ENCODE measurements at regions not wholly inside any gene's neighbourhood (a gene's known extent, or its start where the extent isn't known, plus 50 kb on each side); places are given as distances from the start of the nearest gene placed in this dataset.
A peak's percentile ranks its signal among the peaks of the same experiment; 100 is the strongest.

DNA sequence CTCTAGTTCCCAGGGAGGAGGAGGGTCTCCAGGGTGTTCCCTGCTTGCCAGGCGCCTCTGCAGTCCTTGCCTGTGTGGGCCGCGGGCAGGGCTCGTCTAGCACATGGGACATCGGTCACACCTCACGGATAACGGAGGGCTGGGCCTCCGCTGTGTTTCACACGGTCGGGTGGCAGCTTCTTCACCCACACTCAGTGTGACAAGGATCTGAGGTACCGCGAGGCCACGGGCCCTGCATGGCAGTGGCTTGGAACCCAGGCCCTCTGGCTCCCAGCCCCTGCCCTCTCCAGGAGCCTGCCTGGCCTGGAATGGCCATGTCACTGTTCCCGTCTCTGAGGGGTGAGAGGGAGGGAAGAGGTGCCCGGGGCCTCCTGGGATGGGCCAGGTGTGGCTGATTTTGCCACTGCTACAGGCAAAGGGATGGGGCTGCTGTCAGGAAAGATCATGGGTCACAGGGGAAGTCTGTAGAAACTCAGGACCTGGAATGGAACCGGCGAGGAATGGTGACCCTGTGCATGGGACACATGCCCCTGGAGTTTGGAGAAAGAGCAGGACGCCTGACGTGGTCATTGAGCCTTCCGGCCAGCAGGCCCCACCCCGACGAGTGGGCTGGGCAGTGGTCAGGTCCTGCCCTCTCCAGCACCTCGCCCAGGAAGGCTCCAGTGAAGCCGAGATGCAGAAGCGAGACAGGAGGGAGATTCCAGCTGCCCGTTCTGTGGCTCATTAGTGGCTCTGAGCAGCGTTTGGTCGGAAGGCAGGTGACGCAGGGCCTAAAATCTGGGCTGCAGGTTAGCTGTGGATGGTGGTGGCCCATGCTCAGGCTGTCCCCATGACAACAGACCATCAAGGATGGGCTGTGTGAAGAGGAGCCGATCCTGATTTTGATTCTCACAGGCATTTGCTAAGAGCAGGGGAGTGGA is 76.5 kb upstream of the GSE1 start (continued):
- TF ChIP-seq, protein P1, sequence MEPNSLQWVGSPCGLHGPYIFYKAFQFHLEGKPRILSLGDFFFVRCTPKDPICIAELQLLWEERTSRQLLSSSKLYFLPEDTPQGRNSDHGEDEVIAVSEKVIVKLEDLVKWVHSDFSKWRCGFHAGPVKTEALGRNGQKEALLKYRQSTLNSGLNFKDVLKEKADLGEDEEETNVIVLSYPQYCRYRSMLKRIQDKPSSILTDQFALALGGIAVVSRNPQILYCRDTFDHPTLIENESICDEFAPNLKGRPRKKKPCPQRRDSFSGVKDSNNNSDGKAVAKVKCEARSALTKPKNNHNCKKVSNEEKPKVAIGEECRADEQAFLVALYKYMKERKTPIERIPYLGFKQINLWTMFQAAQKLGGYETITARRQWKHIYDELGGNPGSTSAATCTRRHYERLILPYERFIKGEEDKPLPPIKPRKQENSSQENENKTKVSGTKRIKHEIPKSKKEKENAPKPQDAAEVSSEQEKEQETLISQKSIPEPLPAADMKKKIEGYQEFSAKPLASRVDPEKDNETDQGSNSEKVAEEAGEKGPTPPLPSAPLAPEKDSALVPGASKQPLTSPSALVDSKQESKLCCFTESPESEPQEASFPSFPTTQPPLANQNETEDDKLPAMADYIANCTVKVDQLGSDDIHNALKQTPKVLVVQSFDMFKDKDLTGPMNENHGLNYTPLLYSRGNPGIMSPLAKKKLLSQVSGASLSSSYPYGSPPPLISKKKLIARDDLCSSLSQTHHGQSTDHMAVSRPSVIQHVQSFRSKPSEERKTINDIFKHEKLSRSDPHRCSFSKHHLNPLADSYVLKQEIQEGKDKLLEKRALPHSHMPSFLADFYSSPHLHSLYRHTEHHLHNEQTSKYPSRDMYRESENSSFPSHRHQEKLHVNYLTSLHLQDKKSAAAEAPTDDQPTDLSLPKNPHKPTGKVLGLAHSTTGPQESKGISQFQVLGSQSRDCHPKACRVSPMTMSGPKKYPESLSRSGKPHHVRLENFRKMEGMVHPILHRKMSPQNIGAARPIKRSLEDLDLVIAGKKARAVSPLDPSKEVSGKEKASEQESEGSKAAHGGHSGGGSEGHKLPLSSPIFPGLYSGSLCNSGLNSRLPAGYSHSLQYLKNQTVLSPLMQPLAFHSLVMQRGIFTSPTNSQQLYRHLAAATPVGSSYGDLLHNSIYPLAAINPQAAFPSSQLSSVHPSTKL (CRISPR knock-in tag; IDR thresholded peaks at IDR 0.05) = no peak
- TF ChIP-seq, protein P2, sequence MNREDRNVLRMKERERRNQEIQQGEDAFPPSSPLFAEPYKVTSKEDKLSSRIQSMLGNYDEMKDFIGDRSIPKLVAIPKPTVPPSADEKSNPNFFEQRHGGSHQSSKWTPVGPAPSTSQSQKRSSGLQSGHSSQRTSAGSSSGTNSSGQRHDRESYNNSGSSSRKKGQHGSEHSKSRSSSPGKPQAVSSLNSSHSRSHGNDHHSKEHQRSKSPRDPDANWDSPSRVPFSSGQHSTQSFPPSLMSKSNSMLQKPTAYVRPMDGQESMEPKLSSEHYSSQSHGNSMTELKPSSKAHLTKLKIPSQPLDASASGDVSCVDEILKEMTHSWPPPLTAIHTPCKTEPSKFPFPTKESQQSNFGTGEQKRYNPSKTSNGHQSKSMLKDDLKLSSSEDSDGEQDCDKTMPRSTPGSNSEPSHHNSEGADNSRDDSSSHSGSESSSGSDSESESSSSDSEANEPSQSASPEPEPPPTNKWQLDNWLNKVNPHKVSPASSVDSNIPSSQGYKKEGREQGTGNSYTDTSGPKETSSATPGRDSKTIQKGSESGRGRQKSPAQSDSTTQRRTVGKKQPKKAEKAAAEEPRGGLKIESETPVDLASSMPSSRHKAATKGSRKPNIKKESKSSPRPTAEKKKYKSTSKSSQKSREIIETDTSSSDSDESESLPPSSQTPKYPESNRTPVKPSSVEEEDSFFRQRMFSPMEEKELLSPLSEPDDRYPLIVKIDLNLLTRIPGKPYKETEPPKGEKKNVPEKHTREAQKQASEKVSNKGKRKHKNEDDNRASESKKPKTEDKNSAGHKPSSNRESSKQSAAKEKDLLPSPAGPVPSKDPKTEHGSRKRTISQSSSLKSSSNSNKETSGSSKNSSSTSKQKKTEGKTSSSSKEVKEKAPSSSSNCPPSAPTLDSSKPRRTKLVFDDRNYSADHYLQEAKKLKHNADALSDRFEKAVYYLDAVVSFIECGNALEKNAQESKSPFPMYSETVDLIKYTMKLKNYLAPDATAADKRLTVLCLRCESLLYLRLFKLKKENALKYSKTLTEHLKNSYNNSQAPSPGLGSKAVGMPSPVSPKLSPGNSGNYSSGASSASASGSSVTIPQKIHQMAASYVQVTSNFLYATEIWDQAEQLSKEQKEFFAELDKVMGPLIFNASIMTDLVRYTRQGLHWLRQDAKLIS (CRISPR knock-in tag; IDR thresholded peaks at IDR 0.05) = no peak
- TF ChIP-seq, protein P3, sequence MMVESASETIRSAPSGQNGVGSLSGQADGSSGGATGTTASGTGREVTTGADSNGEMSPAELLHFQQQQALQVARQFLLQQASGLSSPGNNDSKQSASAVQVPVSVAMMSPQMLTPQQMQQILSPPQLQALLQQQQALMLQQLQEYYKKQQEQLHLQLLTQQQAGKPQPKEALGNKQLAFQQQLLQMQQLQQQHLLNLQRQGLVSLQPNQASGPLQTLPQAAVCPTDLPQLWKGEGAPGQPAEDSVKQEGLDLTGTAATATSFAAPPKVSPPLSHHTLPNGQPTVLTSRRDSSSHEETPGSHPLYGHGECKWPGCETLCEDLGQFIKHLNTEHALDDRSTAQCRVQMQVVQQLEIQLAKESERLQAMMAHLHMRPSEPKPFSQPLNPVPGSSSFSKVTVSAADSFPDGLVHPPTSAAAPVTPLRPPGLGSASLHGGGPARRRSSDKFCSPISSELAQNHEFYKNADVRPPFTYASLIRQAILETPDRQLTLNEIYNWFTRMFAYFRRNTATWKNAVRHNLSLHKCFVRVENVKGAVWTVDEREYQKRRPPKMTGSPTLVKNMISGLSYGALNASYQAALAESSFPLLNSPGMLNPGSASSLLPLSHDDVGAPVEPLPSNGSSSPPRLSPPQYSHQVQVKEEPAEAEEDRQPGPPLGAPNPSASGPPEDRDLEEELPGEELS (CRISPR knock-in tag; IDR thresholded peaks at IDR 0.05) = peak; percentile 20; the same call in 1 of the 2 replicates
- TF ChIP-seq RFXANK (CRISPR knock-in tag; IDR thresholded peaks at IDR 0.05) (no peak), MAF1 (CRISPR knock-in tag; IDR thresholded peaks at IDR 0.05; ENCODE audit: borderline replicate concordance) (no peak), MAZ (IDR thresholded peaks at IDR 0.05; ENCODE audit: borderline replicate concordance, low read depth, low read length) (no peak), MAZ (CRISPR knock-in tag; IDR thresholded peaks at IDR 0.05; ENCODE audit: low read depth) (peak; percentile 27), AKAP8 (CRISPR knock-in tag; IDR thresholded peaks at IDR 0.05) (no peak), ZNF296 (CRISPR knock-in tag; conservative IDR thresholded peaks at IDR 0.05) (peak; percentile 99), IKZF1 (IDR thresholded peaks at IDR 0.05) (no peak), RNF2 (conservative IDR thresholded peaks at IDR 0.05; ENCODE audit: low read depth) (no peak), ATF1 (CRISPR knock-in tag; IDR thresholded peaks at IDR 0.05) (no peak), ZNF251 (CRISPR knock-in tag; IDR thresholded peaks at IDR 0.05) (no peak), ZNF34 (CRISPR knock-in tag; IDR thresholded peaks at IDR 0.05; ENCODE audit: borderline replicate concordance) (peak; percentile 52; the same call in 1 of the 2 replicates), ZBTB7A (CRISPR knock-in tag; IDR thresholded peaks at IDR 0.05) (0 out of 2 replicates have a peak, but pooled peaks have one; percentile 30), BRCA1 (CRISPR knock-in tag; IDR thresholded peaks at IDR 0.05) (no peak), TOE1 (CRISPR knock-in tag; IDR thresholded peaks at IDR 0.05) (no peak)
- TF ChIP-seq, protein P4, sequence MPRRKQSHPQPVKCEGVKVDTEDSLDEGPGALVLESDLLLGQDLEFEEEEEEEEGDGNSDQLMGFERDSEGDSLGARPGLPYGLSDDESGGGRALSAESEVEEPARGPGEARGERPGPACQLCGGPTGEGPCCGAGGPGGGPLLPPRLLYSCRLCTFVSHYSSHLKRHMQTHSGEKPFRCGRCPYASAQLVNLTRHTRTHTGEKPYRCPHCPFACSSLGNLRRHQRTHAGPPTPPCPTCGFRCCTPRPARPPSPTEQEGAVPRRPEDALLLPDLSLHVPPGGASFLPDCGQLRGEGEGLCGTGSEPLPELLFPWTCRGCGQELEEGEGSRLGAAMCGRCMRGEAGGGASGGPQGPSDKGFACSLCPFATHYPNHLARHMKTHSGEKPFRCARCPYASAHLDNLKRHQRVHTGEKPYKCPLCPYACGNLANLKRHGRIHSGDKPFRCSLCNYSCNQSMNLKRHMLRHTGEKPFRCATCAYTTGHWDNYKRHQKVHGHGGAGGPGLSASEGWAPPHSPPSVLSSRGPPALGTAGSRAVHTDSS (CRISPR knock-in tag; conservative IDR thresholded peaks at IDR 0.05) = no peak
